CD4-positive, alpha-beta T cell treated with Interleukin-17A for 1 hour (primary cell): ENCODE measurements at regions not wholly inside any gene's neighbourhood (a gene's known extent, or its start where the extent isn't known, plus 50 kb on each side); places are given as distances from the start of the nearest gene placed in this dataset.
"Not testable (repeated sequence)": the region's sequence is repeated elsewhere in the genome, so short reads cannot be mapped to it uniquely, and the experiment has no call there.

Experiments
- DNase-seq: peaks from one replicate; pipeline ENCODE4 v3.0.0-alpha.2; 2020

DNA sequence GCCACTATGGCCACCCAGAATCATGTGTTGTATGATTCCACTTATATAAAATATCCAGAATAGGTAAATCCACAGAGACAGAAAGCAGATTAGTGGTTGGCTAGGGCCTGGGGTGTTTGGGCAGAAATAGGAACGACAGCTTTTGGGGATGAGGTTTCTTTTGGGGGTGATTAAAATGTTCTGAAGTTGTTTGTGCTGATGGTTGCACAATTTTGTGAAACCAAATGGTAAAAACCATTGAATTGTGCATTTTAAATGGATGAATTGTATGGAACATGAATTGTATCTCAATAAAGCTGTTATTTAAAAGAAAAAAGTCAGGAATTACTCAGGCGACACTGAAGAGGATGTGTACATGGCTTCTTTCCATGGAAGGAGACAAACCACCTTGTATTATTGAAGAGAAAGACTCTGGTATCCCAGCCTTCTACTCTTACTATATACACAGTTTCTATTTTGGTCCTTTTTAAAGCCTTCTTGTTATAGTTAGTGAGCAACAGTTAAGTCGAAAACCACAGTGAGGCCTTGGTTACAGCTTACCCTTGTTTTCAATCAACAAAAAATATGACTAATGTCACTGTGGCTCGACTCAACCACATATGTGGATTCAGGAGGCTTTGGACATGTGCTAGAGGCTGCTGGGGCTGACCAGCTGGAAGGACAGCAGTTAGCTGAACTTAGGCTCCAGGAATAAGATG is 57.1 kb upstream of the KMT2E start:
- DNase-seq: peak; percentile 62

DNA sequence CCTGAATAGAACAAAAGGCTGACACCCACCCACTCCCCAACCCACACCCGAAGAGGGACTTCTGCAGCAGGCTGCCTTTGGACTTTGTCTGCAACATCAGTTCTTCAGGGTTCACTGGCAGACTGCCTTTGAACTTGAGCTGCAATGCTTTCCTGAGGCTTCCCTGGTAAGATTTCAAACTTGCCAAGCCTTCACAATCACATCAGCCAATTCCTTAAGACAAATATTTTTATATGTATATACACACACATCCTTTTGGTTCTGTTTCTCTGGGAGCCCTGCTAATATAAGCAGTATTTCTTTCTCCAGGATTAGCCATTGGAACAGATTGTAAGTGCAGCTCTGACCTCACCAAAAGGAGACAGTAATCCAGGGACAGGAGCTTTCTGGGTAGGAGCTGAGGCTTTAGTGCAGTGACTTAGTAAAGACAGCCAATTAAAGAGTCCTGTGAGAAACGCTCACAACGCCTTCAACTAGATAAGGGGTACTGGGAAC is 55.6 kb upstream of the KMT2E start:
- no peak for DNase-seq

DNA sequence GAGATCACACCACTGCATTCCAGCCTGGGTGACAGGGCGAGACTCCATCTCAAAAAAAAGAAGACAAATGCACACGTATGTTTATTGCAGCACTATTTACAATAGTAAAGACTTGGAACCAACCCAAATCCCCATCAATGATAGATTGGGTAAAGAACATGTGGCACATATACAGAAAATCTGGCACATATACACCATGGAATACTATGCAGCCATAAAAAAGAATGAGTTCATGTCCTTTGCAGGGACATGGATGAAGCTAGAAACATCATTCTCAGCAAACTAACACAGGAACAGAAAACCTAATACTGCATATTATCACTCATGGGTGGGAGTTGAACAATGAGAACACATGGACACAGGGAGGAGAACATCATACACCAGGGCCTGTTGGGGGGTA is 54.5 kb upstream of the KMT2E start:
- DNase-seq: not testable (repeated sequence)

DNA sequence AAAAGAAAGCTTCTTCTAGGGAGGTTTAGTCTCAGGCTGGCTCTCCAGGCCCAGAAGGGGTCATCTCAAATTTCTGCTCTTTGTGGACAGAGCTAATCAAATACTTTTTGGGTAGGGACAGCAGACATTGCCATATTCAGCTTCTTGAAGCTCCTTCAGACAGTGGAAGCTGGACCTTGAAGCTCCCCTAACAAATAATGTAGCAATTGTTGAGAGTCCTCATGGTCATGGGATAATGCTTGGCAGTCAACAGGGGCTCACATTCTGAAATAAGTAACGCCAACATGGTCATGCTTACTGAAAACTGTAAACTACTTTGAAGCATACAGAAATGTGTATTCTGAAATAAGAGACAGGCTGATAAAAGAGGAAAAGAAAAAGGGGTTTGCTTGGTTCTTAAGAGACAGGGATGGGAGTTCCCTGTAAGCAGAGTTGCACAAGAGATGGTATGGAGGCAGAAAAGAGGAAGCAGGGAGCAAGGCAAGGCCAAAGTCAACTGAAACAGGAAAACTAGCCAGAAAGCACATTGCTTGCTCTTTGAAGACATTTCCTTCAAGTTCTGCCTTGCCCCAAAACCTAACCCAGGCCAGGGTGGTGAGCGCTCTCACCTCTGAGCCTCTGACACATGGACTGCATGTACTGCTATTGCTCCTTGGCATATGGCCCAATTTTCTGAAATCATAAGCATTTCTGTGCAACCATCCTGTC is 53.1 kb upstream of the KMT2E start:
- DNase-seq: peak; percentile 23

DNA sequence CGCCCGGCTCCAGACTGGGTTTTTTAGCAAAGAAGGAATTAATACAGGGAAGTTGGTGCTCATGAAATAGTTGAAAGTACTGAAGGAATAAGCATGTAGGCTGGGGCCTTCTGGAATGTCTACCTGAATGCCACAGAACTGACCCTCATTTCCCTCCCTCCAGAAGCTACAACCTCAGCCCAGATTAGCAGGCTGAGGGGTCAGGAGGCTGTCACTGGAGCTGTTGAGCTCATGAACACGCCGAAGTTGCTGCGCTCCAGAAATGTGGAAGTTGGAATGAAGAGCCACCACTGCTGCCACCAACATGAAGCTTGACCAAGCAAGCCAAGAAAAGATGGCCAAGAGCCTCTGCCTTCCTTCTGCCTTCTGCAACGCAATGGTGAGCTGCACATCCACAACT is 52.2 kb upstream of the KMT2E start:
- DNase-seq: no peak

DNA sequence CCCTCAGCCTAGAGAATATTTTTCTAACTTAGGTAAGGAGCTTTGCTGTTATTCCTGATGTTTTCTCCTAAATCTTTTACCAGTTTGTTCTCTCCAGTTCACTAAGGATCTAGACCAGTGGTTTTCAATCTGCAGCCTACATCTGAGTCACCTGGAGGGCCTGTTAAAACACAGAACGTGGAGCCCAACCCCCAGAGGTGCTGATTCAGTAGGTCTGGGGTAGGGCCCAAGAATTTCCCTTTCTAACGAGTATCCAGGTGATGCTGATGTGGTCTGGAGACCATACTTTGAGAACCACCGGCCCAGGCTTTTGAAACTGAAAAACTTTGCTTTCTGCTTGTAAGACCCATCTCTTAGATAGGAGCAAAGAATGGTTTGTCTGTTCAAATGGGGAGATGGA is 51.2 kb upstream of the KMT2E start:
- DNase-seq: no peak

DNA sequence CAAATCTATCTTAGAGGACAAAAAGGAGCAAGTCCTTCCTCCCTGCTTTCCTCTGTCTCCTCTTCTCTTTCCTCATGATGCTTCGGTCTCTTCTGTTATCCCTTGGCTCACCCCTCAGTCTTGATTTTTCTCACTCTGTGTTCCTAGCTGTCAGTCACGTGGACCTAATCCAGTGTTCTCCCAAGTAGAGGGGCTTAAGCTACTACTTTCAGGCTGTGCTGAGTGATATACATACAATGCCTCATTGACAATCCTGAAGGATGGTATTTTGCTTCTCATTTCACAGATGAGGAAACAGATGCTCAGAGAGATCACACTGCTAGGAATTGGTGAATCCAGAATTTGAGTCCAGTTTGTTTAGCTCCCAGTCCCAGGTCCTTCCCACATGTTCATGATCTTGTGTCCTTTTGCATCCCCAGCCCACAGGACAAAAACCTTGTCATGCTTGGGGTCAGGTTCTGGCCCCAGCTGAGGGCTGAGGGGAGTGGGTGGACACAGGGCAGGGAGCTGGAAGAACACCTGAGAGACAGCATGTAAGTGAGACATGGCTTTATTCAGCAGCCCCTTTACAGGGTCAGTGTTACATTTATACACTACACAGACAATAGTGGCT is 50.5 kb upstream of the KMT2E start:
- no peak for DNase-seq

DNA sequence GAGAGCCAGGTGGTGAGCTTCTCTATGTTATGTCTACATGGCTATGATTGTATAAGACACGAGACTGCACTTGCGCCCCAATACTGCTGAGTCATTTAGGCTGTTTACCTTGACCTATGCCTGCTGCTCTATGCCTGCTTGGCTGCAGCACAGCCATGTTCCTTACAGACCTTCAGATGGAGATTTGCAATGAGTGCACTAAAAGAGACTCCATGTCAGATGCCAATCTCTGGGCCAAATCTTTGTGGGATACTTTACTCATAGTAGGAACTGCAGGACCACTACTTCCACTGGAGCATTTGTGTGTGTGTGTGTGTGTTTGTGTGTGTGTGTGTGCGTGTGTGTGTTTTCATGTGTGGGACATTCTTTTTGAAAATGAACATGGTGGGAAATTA is 50.0 kb upstream of the KMT2E start:
- DNase-seq: no peak
